Liver (tissue), 8 donors: ENCODE measurements at regions not wholly inside any gene's neighbourhood (a gene's known extent, or its start where the extent isn't known, plus 50 kb on each side); places are given as distances from the start of the nearest gene placed in this dataset.

Experiments
- DNase-seq: peaks from one replicate; pipeline ENCODE4 v3.0.0-alpha.2; 2017; ENCODE audit warnings: low spot score
- H3K27ac ChIP-seq, 2 donors: one replicate each; pipeline ENCODE4 v1.7.0; 2013; ENCODE audit warnings: inconsistent platforms in 2 of 2, low read length in 2 of 2, control low read depth in 1 of 2, low read depth in 1 of 2, mild to moderate bottlenecking in 1 of 2
- H3K27me3 ChIP-seq, 4 donors: one replicate each; pipeline versions ENCODE4 v1.6.1 to v1.7.0; 2013; ENCODE audit warnings: low read length in 3 of 4, inconsistent platforms in 1 of 4, mild to moderate bottlenecking in 1 of 4, moderate library complexity in 1 of 4; ENCODE audit not compliant: control insufficient read depth in 4 of 4, insufficient read depth in 4 of 4
- H3K36me3 ChIP-seq, 4 donors: one replicate each; pipeline versions ENCODE4 v1.6.1 to v1.7.0; 2013; ENCODE audit warnings: low read length in 3 of 4, mild to moderate bottlenecking in 3 of 4, low read depth in 1 of 4, moderate library complexity in 1 of 4; ENCODE audit not compliant: control insufficient read depth in 4 of 4, insufficient read depth in 3 of 4
- H3K4me1 ChIP-seq, 4 donors: one replicate each; pipeline versions ENCODE4 v1.6.1 to v1.7.0; 2013; ENCODE audit warnings: low read length in 3 of 4, mild to moderate bottlenecking in 3 of 4, moderate library complexity in 1 of 4; ENCODE audit not compliant: control insufficient read depth in 4 of 4, insufficient read depth in 4 of 4
- H3K4me3 ChIP-seq, 3 donors: one replicate each; pipeline versions ENCODE4 v1.6.1 to v1.7.0; 2013; ENCODE audit warnings: low read length in 3 of 3, control low read depth in 1 of 3, low read depth in 1 of 3, mild to moderate bottlenecking in 1 of 3
- H3K9ac ChIP-seq, 2 donors: one replicate each; pipeline ENCODE4 v1.7.0; 2013; ENCODE audit warnings: low read length in 2 of 2, mild to moderate bottlenecking in 2 of 2, moderate library complexity in 2 of 2, control low read depth in 1 of 2, low read depth in 1 of 2
- H3K9me3 ChIP-seq, 4 donors: one replicate each; pipeline versions ENCODE4 v1.6.1 to v1.7.0; 2013; ENCODE audit warnings: low read length in 3 of 4; ENCODE audit not compliant: control insufficient read depth in 4 of 4
- ATF3 ChIP-seq: IDR thresholded peaks from 2 replicates; pipeline ENCODE4 v1.6.1; 2016; ENCODE audit warnings: antibody characterized with exemption
- EGR1 ChIP-seq, 2 donors: IDR thresholded peaks; 2 replicates each; pipeline ENCODE4 v1.6.1; 2016 to 2018; ENCODE audit warnings: antibody characterized with exemption in 2 of 2, low read depth in 2 of 2
- FOXA2 ChIP-seq: IDR thresholded peaks from 2 replicates; pipeline ENCODE4 v1.6.1; 2016; ENCODE audit warnings: antibody characterized with exemption
- GABPA ChIP-seq, 2 donors: IDR thresholded peaks in 1 of 2; conservative IDR thresholded peaks in 1 of 2; 2 replicates each; pipeline ENCODE4 v1.6.1; 2016; ENCODE audit warnings: antibody characterized with exemption in 2 of 2, mild to moderate bottlenecking in 1 of 2, moderate library complexity in 1 of 2
- HNF4A ChIP-seq, 2 donors: conservative IDR thresholded peaks; 2 replicates each; pipeline ENCODE4 v1.6.1; 2016; ENCODE audit warnings: antibody characterized with exemption in 2 of 2, mild to moderate bottlenecking in 2 of 2
- HNF4G ChIP-seq: IDR thresholded peaks from 2 replicates; pipeline ENCODE4 v1.6.1; 2016; ENCODE audit warnings: antibody characterized with exemption
- JUND ChIP-seq, 2 donors: IDR thresholded peaks; 2 replicates each; pipeline ENCODE4 v1.6.1; 2016; ENCODE audit warnings: antibody characterized with exemption in 2 of 2
- NR2F2 ChIP-seq: IDR thresholded peaks from 2 replicates; pipeline ENCODE4 v1.6.1; 2016; ENCODE audit warnings: antibody characterized with exemption
- RAD21 ChIP-seq, 2 donors: IDR thresholded peaks; 2 replicates each; pipeline ENCODE4 v1.6.1; 2016; ENCODE audit warnings: antibody characterized with exemption in 2 of 2, mild to moderate bottlenecking in 2 of 2
- RXRA ChIP-seq, 2 donors: IDR thresholded peaks; 2 replicates each; pipeline ENCODE4 v1.6.1; 2017 to 2018; ENCODE audit warnings: antibody characterized with exemption in 2 of 2, mild to moderate bottlenecking in 1 of 2
- SP1 ChIP-seq: IDR thresholded peaks from 2 replicates; pipeline ENCODE4 v1.6.1; 2018; ENCODE audit warnings: antibody characterized with exemption, mild to moderate bottlenecking
- TAF1 ChIP-seq: conservative IDR thresholded peaks from 2 replicates; pipeline ENCODE4 v1.6.1; 2016; ENCODE audit warnings: antibody characterized with exemption, mild to moderate bottlenecking
- WGBS: extraction: QIAGEN DNeasy Blood & Tissue Kit; methylation state at CpG from one replicate; pipeline ENCODE4 v1.1.7; 2013; 5-methylcytosine and 5-hydroxymethylcytosine counted together
- TF ChIP-seq, protein P1 (sequence below): fragments of 150-350 bp; IDR thresholded peaks from 2 replicates; pipeline ENCODE4 v1.5.1; 2017; ENCODE audit warnings: improper control_type of control experiment, low read depth, low read length; ENCODE audit not compliant: missing input control
- TF ChIP-seq, protein P2 (sequence below): IDR thresholded peaks from 2 replicates; pipeline ENCODE4 v1.6.1; 2016; ENCODE audit warnings: antibody characterized with exemption
- TF ChIP-seq, protein P3 (sequence below): IDR thresholded peaks from 2 replicates; pipeline ENCODE4 v1.6.1; 2016; ENCODE audit warnings: antibody characterized with exemption, mild to moderate bottlenecking
- donor health status: healthy.
- donor health status: healthy.
- donor health status: healthy.
- donor health status: healthy.
- donor health status: healthy.

GRCh38 chr14:58961045-58961731 is 227.3 kb upstream of the DAAM1 start:
- TF ChIP-seq, protein P1, sequence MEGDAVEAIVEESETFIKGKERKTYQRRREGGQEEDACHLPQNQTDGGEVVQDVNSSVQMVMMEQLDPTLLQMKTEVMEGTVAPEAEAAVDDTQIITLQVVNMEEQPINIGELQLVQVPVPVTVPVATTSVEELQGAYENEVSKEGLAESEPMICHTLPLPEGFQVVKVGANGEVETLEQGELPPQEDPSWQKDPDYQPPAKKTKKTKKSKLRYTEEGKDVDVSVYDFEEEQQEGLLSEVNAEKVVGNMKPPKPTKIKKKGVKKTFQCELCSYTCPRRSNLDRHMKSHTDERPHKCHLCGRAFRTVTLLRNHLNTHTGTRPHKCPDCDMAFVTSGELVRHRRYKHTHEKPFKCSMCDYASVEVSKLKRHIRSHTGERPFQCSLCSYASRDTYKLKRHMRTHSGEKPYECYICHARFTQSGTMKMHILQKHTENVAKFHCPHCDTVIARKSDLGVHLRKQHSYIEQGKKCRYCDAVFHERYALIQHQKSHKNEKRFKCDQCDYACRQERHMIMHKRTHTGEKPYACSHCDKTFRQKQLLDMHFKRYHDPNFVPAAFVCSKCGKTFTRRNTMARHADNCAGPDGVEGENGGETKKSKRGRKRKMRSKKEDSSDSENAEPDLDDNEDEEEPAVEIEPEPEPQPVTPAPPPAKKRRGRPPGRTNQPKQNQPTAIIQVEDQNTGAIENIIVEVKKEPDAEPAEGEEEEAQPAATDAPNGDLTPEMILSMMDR = no peak
- no peak for TF ChIP-seq JUND (IDR thresholded peaks at IDR 0.05)
- no peak for TF ChIP-seq RXRA (IDR thresholded peaks at IDR 0.05)
- TF ChIP-seq SP1 = no peak
- no peak for TF ChIP-seq GABPA (IDR thresholded peaks at IDR 0.05 in 1 of 2, conservative IDR thresholded peaks at IDR 0.05 in 1 of 2)
- no peak for TF ChIP-seq RAD21 (IDR thresholded peaks at IDR 0.05)
- TF ChIP-seq EGR1 (IDR thresholded peaks at IDR 0.05; ENCODE audit: low read depth in 2 of 2) = no peak
- no peak for TF ChIP-seq TAF1
- TF ChIP-seq ATF3 = no peak
- no peak for TF ChIP-seq HNF4A (conservative IDR thresholded peaks at IDR 0.05)
- no peaks in the 10 kb centered on the region for H3K27me3 ChIP-seq
- no peak for DNase-seq
- WGBS = 88% methylated on average over 6 of the region's 6 CpGs
- peaks cover 0 to 4% (median 0%) of the 10 kb centered on the region in 4 donors for H3K9me3 ChIP-seq
- H3K4me3 ChIP-seq = no peak overlapping the region
- no peaks in the 10 kb centered on the region for H3K4me1 ChIP-seq
- no peak overlapping the region for H3K27ac ChIP-seq
- no peaks in the 10 kb centered on the region for H3K36me3 ChIP-seq
- no peak overlapping the region for H3K9ac ChIP-seq

- H3K4me3 ChIP-seq = no peak overlapping the region
- DNase-seq = no peak
- no peak overlapping the region for H3K27ac ChIP-seq
- 41% methylated on average over 5 of the region's 5 CpGs for WGBS
- H3K36me3 ChIP-seq = no peaks in the 10 kb centered on the region
- H3K27me3 ChIP-seq = no peaks in the 10 kb centered on the region
- no peak for TF ChIP-seq FOXA2
- TF ChIP-seq HNF4A (conservative IDR thresholded peaks at IDR 0.05) = no peak
- no peak for TF ChIP-seq TAF1
- TF ChIP-seq GABPA (IDR thresholded peaks at IDR 0.05 in 1 of 2, conservative IDR thresholded peaks at IDR 0.05 in 1 of 2) = no peak
- TF ChIP-seq NR2F2 = no peak
- TF ChIP-seq, protein P2, sequence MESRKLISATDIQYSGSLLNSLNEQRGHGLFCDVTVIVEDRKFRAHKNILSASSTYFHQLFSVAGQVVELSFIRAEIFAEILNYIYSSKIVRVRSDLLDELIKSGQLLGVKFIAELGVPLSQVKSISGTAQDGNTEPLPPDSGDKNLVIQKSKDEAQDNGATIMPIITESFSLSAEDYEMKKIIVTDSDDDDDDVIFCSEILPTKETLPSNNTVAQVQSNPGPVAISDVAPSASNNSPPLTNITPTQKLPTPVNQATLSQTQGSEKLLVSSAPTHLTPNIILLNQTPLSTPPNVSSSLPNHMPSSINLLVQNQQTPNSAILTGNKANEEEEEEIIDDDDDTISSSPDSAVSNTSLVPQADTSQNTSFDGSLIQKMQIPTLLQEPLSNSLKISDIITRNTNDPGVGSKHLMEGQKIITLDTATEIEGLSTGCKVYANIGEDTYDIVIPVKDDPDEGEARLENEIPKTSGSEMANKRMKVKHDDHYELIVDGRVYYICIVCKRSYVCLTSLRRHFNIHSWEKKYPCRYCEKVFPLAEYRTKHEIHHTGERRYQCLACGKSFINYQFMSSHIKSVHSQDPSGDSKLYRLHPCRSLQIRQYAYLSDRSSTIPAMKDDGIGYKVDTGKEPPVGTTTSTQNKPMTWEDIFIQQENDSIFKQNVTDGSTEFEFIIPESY = no peak
- no peak for TF ChIP-seq JUND (IDR thresholded peaks at IDR 0.05)
- TF ChIP-seq RXRA (IDR thresholded peaks at IDR 0.05) = no peak
- TF ChIP-seq ATF3 = no peak
- TF ChIP-seq, protein P1 = no peak
- no peak for TF ChIP-seq HNF4G
- no peak for TF ChIP-seq SP1
- TF ChIP-seq, protein P3, sequence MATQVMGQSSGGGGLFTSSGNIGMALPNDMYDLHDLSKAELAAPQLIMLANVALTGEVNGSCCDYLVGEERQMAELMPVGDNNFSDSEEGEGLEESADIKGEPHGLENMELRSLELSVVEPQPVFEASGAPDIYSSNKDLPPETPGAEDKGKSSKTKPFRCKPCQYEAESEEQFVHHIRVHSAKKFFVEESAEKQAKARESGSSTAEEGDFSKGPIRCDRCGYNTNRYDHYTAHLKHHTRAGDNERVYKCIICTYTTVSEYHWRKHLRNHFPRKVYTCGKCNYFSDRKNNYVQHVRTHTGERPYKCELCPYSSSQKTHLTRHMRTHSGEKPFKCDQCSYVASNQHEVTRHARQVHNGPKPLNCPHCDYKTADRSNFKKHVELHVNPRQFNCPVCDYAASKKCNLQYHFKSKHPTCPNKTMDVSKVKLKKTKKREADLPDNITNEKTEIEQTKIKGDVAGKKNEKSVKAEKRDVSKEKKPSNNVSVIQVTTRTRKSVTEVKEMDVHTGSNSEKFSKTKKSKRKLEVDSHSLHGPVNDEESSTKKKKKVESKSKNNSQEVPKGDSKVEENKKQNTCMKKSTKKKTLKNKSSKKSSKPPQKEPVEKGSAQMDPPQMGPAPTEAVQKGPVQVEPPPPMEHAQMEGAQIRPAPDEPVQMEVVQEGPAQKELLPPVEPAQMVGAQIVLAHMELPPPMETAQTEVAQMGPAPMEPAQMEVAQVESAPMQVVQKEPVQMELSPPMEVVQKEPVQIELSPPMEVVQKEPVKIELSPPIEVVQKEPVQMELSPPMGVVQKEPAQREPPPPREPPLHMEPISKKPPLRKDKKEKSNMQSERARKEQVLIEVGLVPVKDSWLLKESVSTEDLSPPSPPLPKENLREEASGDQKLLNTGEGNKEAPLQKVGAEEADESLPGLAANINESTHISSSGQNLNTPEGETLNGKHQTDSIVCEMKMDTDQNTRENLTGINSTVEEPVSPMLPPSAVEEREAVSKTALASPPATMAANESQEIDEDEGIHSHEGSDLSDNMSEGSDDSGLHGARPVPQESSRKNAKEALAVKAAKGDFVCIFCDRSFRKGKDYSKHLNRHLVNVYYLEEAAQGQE = no peak
- no peaks in the 10 kb centered on the region for H3K9me3 ChIP-seq
- no peak overlapping the region for H3K9ac ChIP-seq
- H3K4me1 ChIP-seq = no peaks in the 10 kb centered on the region
These were observed 224.4 kb upstream of the DAAM1 start for GRCh38 chr14:58963873-58964597.
